ENCODE measurements at regions not wholly inside any gene's neighbourhood (a gene's known extent, or its start where the extent isn't known, plus 50 kb on each side); places are given as distances from the start of the nearest gene placed in this dataset.

- TF ChIP-seq, protein P1, sequence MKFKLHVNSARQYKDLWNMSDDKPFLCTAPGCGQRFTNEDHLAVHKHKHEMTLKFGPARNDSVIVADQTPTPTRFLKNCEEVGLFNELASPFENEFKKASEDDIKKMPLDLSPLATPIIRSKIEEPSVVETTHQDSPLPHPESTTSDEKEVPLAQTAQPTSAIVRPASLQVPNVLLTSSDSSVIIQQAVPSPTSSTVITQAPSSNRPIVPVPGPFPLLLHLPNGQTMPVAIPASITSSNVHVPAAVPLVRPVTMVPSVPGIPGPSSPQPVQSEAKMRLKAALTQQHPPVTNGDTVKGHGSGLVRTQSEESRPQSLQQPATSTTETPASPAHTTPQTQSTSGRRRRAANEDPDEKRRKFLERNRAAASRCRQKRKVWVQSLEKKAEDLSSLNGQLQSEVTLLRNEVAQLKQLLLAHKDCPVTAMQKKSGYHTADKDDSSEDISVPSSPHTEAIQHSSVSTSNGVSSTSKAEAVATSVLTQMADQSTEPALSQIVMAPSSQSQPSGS (tag by site-specific recombination; IDR thresholded peaks at IDR 0.05; ENCODE audit: low read depth): no peak
- TF ChIP-seq REST (tag by site-specific recombination; IDR thresholded peaks at IDR 0.05): no peak
Observed at GRCh38 chr20:12318043-12318442, 400.4 kb downstream of the BTBD3 start.
